PC-9 (cell line): ENCODE measurements at regions not wholly inside any gene's neighbourhood (a gene's known extent, or its start where the extent isn't known, plus 50 kb on each side); places are given as distances from the start of the nearest gene placed in this dataset.

Experiments used
- EZH2 ChIP-seq: fragments of 200-600 bp; sonication (generic); IDR thresholded peaks from 2 replicates; pipeline ENCODE4 v1.8.0; 2017; ENCODE audit warnings: antibody characterized with exemption, low read depth
- TF ChIP-seq, protein P1 (sequence below): fragments of 200-600 bp; sonication (generic); conservative IDR thresholded peaks from 2 replicates; pipeline ENCODE4 v1.6.1; 2017; ENCODE audit warnings: mixed run types, antibody characterized with exemption, mild to moderate bottlenecking, moderate library complexity

GRCh38 chr6:156595476-156595875 lies 181.7 kb upstream of the ARID1B start:
- TF ChIP-seq, protein P1, sequence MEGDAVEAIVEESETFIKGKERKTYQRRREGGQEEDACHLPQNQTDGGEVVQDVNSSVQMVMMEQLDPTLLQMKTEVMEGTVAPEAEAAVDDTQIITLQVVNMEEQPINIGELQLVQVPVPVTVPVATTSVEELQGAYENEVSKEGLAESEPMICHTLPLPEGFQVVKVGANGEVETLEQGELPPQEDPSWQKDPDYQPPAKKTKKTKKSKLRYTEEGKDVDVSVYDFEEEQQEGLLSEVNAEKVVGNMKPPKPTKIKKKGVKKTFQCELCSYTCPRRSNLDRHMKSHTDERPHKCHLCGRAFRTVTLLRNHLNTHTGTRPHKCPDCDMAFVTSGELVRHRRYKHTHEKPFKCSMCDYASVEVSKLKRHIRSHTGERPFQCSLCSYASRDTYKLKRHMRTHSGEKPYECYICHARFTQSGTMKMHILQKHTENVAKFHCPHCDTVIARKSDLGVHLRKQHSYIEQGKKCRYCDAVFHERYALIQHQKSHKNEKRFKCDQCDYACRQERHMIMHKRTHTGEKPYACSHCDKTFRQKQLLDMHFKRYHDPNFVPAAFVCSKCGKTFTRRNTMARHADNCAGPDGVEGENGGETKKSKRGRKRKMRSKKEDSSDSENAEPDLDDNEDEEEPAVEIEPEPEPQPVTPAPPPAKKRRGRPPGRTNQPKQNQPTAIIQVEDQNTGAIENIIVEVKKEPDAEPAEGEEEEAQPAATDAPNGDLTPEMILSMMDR: no peak
- TF ChIP-seq EZH2: no peak
